ENCODE measurements at regions not wholly inside any gene's neighbourhood (a gene's known extent, or its start where the extent isn't known, plus 50 kb on each side); places are given as distances from the start of the nearest gene placed in this dataset.
"Not testable (repeated sequence)": the region's sequence is repeated elsewhere in the genome, so short reads cannot be mapped to it uniquely, and the experiment has no call there.

GRCh38 chr5:164533426-164533825 is 1028.0 kb downstream of the MAT2B start:
- TF ChIP-seq EZH2 (conservative IDR thresholded peaks at IDR 0.05; ENCODE audit: low read depth, low read length); POLR2AphosphoS2 (IDR thresholded peaks at IDR 0.05; ENCODE audit: low read depth, low read length); POLR2A (IDR thresholded peaks at IDR 0.05; ENCODE audit: insufficient read depth in 1 of 2, low read depth in 2 of 2, low read length in 2 of 2); HINFP (CRISPR knock-in tag; IDR thresholded peaks at IDR 0.05; ENCODE audit: low read depth); ZNF780A (CRISPR knock-in tag; IDR thresholded peaks at IDR 0.05); SP1 (IDR thresholded peaks at IDR 0.05); SP1 (CRISPR knock-in tag; IDR thresholded peaks at IDR 0.05); ZFX (CRISPR knock-in tag; IDR thresholded peaks at IDR 0.05; ENCODE audit: low read depth); GABPA (IDR thresholded peaks at IDR 0.05; ENCODE audit: low read depth, low read length); GABPA (CRISPR knock-in tag; IDR thresholded peaks at IDR 0.05; ENCODE audit: low read depth); FOXK2 (IDR thresholded peaks at IDR 0.05): not testable (repeated sequence)
- TF ChIP-seq, protein P1, sequence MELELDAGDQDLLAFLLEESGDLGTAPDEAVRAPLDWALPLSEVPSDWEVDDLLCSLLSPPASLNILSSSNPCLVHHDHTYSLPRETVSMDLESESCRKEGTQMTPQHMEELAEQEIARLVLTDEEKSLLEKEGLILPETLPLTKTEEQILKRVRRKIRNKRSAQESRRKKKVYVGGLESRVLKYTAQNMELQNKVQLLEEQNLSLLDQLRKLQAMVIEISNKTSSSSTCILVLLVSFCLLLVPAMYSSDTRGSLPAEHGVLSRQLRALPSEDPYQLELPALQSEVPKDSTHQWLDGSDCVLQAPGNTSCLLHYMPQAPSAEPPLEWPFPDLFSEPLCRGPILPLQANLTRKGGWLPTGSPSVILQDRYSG (CRISPR knock-in tag; IDR thresholded peaks at IDR 0.05): not testable (repeated sequence)
- TF ChIP-seq, protein P2, sequence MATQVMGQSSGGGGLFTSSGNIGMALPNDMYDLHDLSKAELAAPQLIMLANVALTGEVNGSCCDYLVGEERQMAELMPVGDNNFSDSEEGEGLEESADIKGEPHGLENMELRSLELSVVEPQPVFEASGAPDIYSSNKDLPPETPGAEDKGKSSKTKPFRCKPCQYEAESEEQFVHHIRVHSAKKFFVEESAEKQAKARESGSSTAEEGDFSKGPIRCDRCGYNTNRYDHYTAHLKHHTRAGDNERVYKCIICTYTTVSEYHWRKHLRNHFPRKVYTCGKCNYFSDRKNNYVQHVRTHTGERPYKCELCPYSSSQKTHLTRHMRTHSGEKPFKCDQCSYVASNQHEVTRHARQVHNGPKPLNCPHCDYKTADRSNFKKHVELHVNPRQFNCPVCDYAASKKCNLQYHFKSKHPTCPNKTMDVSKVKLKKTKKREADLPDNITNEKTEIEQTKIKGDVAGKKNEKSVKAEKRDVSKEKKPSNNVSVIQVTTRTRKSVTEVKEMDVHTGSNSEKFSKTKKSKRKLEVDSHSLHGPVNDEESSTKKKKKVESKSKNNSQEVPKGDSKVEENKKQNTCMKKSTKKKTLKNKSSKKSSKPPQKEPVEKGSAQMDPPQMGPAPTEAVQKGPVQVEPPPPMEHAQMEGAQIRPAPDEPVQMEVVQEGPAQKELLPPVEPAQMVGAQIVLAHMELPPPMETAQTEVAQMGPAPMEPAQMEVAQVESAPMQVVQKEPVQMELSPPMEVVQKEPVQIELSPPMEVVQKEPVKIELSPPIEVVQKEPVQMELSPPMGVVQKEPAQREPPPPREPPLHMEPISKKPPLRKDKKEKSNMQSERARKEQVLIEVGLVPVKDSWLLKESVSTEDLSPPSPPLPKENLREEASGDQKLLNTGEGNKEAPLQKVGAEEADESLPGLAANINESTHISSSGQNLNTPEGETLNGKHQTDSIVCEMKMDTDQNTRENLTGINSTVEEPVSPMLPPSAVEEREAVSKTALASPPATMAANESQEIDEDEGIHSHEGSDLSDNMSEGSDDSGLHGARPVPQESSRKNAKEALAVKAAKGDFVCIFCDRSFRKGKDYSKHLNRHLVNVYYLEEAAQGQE (IDR thresholded peaks at IDR 0.05; ENCODE audit: borderline replicate concordance in 1 of 2, low read depth in 1 of 2, low read length in 2 of 2): not testable (repeated sequence)
